WI38 (cell line): ENCODE measurements at regions not wholly inside any gene's neighbourhood (a gene's known extent, or its start where the extent isn't known, plus 50 kb on each side); places are given as distances from the start of the nearest gene placed in this dataset.

ENCODE experiments used
- H3K4me3 ChIP-seq: 2 replicates; pipeline ENCODE4 v1.5.1; 2011; ENCODE audit warnings: low read depth, mild to moderate bottlenecking, control low read depth, low read length
- CTCF ChIP-seq: IDR thresholded peaks from 2 replicates; pipeline ENCODE4 v1.5.1; 2012; ENCODE audit warnings: low read depth, mild to moderate bottlenecking, control low read depth, low read length

- no peak for TF ChIP-seq CTCF
- H3K4me3 ChIP-seq: no peak overlapping the region
Observed at GRCh38 chr11:103649401-103649895, 387.0 kb upstream of the DDI1 start.

GRCh38 chr11:103650330-103650729 is 386.1 kb upstream of the DDI1 start:
- H3K4me3 ChIP-seq: no peak overlapping the region
- no peak for TF ChIP-seq CTCF

GRCh38 chr11:103651341-103651998 is 385.0 kb upstream of the DDI1 start:
- no peak for TF ChIP-seq CTCF
- no peak overlapping the region for H3K4me3 ChIP-seq

GRCh38 chr11:103652013-103652412 is 384.4 kb upstream of the DDI1 start:
- no peak for TF ChIP-seq CTCF
- no peak overlapping the region for H3K4me3 ChIP-seq

GRCh38 chr11:103656382-103656781 is 380.1 kb upstream of the DDI1 start:
- no peak for TF ChIP-seq CTCF
- no peak overlapping the region for H3K4me3 ChIP-seq

GRCh38 chr11:103659206-103659618 is 377.2 kb upstream of the DDI1 start:
- TF ChIP-seq CTCF: peak; percentile 48; the same call in 1 of the 2 replicates

GRCh38 chr11:103659743-103660142 is 376.7 kb upstream of the DDI1 start:
- H3K4me3 ChIP-seq: no peak overlapping the region
- no peak for TF ChIP-seq CTCF

More at GRCh38 chr11:103659206-103659618, 377.2 kb upstream of the DDI1 start:
- H3K4me3 ChIP-seq: no peak overlapping the region
